Mammary epithelial cell (primary cell): ENCODE measurements at regions not wholly inside any gene's neighbourhood (a gene's known extent, or its start where the extent isn't known, plus 50 kb on each side); places are given as distances from the start of the nearest gene placed in this dataset.

Experiments
- EZH2 ChIP-seq: IDR thresholded peaks from 2 replicates; pipeline ENCODE4 v1.6.1; 2012; ENCODE audit warnings: low read length, inconsistent platforms, borderline replicate concordance
- TF ChIP-seq, protein P1 (sequence below), 2 donors: IDR thresholded peaks in 1 of 2; conservative IDR thresholded peaks in 1 of 2; 2 replicates each; pipeline ENCODE4 v1.5.1; 2011 to 2012; ENCODE audit warnings: inconsistent platforms in 2 of 2, low read length in 2 of 2, mild to moderate bottlenecking in 2 of 2, control low read depth in 1 of 2, low read depth in 1 of 2; ENCODE audit not compliant: insufficient read depth in 1 of 2; ENCODE audit errors: extremely low read depth in 1 of 2

DNA sequence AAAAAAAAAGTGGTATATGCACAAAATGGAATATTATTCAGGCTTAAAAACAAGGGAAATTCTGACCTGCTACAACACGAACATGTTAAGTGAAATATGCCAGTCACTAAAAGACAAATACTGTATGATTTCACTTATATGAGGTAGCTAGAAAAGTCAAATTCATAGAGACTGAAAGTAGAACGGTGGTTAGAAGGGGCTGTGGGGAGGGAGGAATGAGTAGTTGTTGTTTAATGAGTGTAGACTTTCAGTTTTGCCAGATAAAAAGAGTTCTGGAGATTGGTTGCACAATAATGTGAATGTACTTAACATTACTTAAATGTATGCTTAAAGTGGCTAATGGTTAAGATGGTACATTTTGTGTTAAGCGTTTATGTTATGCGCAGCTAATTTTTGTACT, 79.5 kb upstream of the IL12B start:
- TF ChIP-seq, protein P1, sequence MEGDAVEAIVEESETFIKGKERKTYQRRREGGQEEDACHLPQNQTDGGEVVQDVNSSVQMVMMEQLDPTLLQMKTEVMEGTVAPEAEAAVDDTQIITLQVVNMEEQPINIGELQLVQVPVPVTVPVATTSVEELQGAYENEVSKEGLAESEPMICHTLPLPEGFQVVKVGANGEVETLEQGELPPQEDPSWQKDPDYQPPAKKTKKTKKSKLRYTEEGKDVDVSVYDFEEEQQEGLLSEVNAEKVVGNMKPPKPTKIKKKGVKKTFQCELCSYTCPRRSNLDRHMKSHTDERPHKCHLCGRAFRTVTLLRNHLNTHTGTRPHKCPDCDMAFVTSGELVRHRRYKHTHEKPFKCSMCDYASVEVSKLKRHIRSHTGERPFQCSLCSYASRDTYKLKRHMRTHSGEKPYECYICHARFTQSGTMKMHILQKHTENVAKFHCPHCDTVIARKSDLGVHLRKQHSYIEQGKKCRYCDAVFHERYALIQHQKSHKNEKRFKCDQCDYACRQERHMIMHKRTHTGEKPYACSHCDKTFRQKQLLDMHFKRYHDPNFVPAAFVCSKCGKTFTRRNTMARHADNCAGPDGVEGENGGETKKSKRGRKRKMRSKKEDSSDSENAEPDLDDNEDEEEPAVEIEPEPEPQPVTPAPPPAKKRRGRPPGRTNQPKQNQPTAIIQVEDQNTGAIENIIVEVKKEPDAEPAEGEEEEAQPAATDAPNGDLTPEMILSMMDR (conservative IDR thresholded peaks at IDR 0.05 in 1 of 2, IDR thresholded peaks at IDR 0.05 in 1 of 2; ENCODE audit: extremely low read depth in 1 of 2, insufficient read depth in 1 of 2, low read depth in 1 of 2, low read length in 2 of 2) = no peak
- TF ChIP-seq EZH2 = no peak
